HG03060 (cell line): ENCODE measurements at regions not wholly inside any gene's neighbourhood (a gene's known extent, or its start where the extent isn't known, plus 50 kb on each side); places are given as distances from the start of the nearest gene placed in this dataset.
"Not testable (repeated sequence)": the region's sequence is repeated elsewhere in the genome, so short reads cannot be mapped to it uniquely, and the experiment has no call there.

Experiments used
- ATAC-seq: cut with Tn5 transposase; IDR thresholded peaks from one replicate; pipeline ENCODE4 v1.9.1; 2021; ENCODE audit warnings: low read depth, moderate number of reproducible peaks; ENCODE audit not compliant: unreplicated experiment

GRCh38 chrY:3037471-3037870 is 102.3 kb downstream of the ZFY start:
- no peak for ATAC-seq

DNA sequence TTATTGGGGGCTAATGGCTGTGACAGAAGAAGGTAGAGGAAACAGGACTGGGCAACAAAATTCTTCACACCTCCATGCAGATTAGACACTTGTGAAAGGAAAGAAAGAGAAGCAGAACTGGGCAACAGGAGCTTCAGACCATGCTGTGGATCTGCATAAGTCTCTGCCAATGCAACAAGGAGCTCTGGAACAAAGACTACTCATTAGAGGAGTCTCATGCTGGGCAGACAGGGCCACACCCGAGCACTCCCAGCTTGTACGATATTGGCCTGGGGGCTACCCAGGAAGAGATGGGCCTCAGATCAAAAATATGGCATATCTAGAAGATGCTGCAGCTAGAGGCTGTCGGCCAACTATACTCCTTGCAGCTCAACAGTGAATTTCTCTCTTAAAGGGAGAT is 105.2 kb downstream of the ZFY start:
- no peak for ATAC-seq

- ATAC-seq, result no peak
Measured at GRCh38 chrY:3041985-3042384, 106.8 kb downstream of the ZFY start.

DNA sequence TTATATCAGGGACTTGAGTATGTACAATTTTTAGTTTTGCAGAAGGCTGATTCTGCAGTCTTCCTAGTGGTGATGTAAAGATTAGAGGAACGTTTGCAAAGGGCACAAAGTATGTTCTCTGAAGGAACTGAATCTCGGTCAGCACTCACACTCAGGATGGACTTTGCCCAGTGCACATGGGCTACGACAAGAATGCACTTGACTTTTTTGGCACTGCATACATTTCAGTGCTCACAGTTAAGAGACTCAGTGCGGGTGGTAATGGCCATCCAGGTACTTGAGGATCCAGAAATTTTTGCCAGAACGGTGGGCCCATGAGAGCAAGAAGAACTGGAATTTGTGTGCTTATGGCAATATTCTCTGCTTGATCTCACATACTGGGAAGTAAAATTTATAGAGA is 107.7 kb downstream of the ZFY start:
- ATAC-seq, result no peak

DNA sequence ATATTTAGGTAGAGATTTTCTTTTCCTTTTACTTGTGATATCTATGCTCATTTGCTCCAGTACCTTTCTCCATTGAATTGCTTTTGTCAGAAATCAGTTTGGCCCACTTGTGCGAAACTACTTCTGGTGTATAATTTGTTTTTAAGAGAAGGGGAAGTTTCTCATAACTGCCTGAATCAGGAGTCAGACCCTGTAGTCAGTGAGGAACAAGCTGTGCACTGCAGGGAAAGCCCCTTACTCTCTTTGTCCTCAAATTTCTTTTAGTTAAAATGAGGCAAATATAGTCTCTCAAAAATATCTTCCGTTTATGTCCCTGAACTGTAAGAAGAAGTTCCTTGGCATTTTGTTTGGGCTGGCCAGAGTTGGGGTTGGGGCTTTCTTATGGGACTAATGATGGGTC is 109.9 kb downstream of the ZFY start:
- ATAC-seq, result no peak

- ATAC-seq, result not testable (repeated sequence)
Measured at GRCh38 chrY:3055496-3055895, 120.3 kb downstream of the ZFY start.

DNA sequence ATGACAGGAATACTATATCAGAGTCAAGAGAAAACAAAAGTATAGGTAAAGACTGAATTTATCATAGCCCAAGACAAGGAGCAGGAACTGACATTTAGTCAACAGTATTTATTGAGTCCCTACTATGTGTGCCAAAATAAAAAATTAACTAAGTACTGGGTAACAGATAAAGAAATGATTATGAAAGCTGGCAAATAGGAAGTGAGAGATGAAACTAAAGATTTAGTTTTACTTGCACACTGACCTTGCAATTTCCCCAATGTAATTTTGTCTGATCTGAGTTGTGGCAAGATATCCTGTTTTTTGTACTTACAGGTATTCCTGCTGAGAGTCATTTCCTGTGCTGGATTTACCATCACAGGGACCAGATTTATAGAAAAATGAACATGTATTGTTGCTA is 123.2 kb downstream of the ZFY start:
- ATAC-seq, result not testable (repeated sequence)

GRCh38 chrY:3060671-3061070 is 125.5 kb downstream of the ZFY start:
- ATAC-seq, result not testable (repeated sequence)

GRCh38 chrY:3088149-3088548 is 153.0 kb downstream of the ZFY start:
- ATAC-seq, result not testable (repeated sequence)

DNA sequence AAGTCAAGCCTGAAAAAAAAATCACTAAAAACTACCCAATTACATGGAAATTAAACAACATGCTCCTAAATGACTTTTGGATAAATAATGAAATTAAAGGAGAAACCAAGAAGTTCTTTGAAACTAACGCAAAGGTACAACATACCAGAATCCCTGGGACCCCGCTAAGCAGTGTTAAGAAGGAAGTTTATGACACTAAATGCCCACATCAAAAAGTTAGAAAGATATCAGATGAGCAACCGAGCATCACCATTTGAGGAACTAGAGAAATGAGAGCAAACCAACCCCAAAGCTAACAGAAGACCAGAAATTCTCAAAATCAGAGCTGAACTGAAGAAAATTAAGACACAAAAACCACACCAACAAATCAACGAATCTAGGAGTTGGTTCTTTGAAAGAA is 173.5 kb downstream of the ZFY start:
- not testable (repeated sequence) for ATAC-seq

DNA sequence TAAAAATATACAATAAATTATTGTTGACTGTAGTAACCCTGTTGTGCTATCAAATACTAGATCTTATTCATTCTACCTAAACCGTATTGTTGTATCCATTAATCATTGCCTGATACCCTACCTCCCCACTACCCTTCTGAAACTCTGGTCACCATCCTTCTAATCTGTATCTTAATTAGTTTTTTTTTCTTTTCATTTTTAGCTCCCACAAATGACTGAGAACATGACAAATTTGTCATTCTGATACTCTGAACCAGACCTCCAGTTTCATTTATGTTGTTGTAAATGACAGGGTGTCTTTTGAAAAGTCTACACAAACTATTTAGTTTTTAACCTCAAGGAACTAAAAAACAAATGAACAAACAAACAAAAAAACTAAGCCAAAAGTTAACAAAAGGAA is 185.1 kb downstream of the ZFY start:
- peak; percentile 84 for ATAC-seq

DNA sequence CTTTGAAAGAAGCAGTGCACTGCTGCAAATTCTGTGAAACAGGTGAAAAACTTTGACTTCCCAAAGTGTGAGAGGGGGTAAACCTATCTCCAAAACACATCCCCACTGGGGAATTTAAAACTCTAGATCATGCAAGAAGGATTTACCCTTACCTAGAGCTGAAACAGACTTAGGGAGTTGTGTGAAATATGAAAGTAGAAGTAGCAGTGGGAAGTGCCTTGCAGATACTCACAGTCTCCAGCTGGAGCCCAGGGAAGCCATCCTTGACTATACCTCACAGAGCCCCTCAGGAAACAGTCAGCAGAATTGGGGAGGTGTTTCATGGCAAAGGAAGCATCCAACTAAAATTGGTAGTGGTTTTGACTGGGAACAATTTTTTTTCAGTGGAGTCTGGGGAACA is 185.5 kb downstream of the ZFY start:
- ATAC-seq, result peak; percentile 19

GRCh38 chrY:3123482-3123881 is 188.3 kb downstream of the ZFY start:
- ATAC-seq, result not testable (repeated sequence)

- ATAC-seq, result not testable (repeated sequence)
Measured at GRCh38 chrY:3171074-3171473, 235.9 kb downstream of the ZFY start.

GRCh38 chrY:3195035-3195434 is 259.9 kb downstream of the ZFY start:
- not testable (repeated sequence) for ATAC-seq

- not testable (repeated sequence) for ATAC-seq
Measured at GRCh38 chrY:3202287-3202686, 267.1 kb downstream of the ZFY start.

DNA sequence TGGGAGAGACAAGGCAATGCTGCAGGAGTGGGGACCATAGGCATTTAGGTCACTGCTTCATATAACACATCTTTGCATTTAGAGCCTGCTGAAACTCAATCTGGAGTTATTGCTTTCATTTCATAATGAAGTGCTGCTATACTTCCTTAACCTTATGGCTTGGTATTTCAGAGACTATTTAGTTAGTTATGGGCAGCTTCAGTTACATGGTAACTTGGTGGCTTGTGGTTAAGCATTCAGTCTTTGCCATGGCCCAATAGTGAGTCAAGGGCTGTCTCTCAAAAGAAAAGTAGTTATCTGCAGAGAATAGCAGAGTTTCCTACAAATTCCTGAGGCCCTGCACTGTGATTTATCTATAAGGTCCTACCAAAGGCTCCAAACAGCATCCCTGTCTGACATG is 271.6 kb downstream of the ZFY start:
- ATAC-seq, result not testable (repeated sequence)

DNA sequence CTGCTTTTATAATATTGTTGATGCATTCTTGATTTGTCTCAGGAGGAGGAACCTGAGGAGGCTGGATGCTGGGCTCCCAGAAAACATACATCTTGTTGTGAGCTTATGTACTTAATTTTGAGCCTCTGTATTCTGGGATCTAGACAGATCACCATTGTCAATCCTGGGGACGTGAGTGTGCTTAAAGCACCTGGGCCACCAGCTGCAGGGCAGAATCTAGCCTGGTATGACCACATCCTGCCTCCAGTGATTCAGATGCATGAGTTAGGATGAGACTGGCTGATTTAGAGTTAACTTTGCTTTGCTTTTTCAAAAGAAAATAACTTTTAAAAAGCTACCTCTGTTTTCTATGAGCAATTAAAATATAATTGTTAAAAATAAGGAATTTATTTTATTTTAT is 278.0 kb downstream of the ZFY start:
- not testable (repeated sequence) for ATAC-seq

GRCh38 chrY:3218134-3218533 is 283.0 kb downstream of the ZFY start:
- not testable (repeated sequence) for ATAC-seq

- not testable (repeated sequence) for ATAC-seq
Measured at GRCh38 chrY:3218559-3218958, 283.4 kb downstream of the ZFY start.

DNA sequence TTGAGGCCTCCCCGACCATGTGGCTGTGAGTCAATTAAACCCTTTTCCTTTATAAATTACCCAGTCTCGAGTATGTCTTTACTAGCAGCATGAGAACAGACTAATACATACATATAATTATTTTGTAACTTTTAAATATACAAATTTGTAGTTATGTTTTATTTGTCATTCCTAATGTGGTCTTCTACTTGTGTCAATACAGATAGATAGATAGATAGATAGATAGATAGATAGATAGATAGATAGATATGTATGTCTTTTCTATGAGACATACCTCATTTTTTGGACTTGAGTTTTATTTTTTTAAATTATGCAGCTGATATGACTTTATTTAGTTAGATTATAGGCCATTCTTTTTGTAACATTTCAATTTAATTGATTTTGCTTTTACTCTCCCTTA is 316.0 kb upstream of the TGIF2LY start:
- not testable (repeated sequence) for ATAC-seq

- not testable (repeated sequence) for ATAC-seq
Measured at GRCh38 chrY:3288063-3288462, 290.8 kb upstream of the TGIF2LY start.

DNA sequence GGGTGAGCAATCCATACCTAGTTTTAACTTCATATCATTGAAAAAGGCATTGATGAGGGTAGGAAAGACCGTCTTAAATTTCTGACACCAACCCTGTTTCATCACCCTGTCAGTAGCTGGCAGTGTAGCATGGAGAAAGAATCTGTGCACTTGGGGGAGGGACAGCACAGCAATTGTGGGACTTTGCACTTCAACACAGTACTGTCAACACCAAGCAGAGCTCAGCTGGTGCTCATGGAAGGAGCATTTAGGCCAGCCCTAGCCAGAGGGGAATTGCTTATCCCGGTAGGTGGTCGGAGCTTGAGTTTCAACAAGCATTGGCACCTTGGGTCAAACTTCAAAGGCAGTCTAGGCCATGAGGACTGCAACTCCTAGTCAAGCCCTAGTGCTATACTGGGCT is 281.6 kb upstream of the TGIF2LY start:
- not testable (repeated sequence) for ATAC-seq
